ENCODE measurements at regions not wholly inside any gene's neighbourhood (a gene's known extent, or its start where the extent isn't known, plus 50 kb on each side); places are given as distances from the start of the nearest gene placed in this dataset.

- peak in 1 of 3 donors; percentile 26 for TF ChIP-seq CTCF (IDR thresholded peaks at IDR 0.05)
- no peak for TF ChIP-seq POLR2A (IDR thresholded peaks at IDR 0.05)
- no peak for TF ChIP-seq EP300 (IDR thresholded peaks at IDR 0.05)
Observed at GRCh38 chr7:81447351-81447952, 322.4 kb downstream of the HGF start.

Measured in ovary (tissue), 3 donors.